HT-29 (cell line): ENCODE measurements at regions not wholly inside any gene's neighbourhood (a gene's known extent, or its start where the extent isn't known, plus 50 kb on each side); places are given as distances from the start of the nearest gene placed in this dataset.

Experiments
- DNase-seq: peaks from one replicate; pipeline ENCODE4 v3.0.0-alpha.2; 2015; ENCODE audit warnings: low spot score

DNA sequence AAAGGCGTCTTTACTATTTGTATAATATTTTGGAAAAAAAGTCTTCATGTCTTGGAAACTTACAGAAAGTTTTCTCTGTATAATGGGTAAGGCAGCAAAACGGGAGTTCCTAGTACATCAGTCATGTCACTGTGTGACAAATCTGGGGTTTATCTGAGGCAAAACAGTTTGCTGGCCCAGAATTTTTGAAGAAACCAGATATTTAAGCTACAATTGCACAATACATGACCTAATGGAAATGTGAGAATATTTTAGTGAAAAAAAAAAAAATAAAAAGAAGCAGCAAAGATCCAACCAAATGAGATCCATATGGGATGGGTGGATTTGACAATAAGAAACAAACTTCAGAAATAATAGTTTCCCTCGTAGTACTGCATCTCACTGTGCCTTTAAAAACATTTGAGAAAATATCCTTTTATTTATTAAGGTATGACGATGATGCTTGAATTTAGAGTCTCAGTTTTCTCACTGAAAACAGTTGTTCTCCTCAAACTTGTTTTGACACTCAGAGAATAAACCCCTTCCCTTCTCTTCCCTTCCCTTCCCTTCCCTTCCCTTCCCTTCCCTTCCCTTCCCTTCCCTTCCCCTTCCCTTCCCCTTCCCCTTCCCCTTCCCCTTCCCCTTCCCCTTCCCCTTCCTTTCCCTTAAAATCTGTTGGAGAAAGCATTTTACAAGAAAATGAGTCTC lies 180.5 kb upstream of the TUT7 start:
- no peak for DNase-seq

DNA sequence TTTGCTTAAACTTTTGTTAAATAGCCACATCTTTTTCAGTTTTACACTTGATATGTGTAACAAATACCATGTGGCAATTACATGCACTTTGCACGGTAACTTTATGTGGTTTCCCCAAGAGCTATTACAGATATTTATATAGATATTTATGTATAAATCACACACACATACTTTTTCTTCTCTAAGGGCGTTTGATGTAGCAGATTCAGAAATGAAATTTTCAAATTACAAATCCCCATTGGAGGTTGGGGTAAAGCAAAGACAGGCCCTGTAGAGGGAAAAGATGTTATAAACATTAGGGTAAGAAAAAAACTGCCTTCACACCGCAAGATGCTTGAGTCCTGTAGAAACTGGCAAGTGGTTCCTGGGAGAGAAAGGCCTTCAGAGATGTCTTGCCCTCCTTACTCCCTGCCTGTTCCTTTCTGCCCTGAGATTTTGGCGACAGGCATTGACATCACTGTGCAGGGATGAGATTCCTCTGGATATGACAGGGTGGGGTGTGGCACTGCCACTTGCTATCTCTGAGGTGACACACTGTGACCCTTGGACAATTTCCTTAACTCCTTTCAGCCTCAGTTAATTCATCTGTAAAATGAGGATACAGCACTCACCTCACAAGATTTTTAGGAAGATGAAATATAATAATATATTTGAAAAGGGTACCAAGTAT lies 177.9 kb upstream of the TUT7 start:
- no peak for DNase-seq

DNA sequence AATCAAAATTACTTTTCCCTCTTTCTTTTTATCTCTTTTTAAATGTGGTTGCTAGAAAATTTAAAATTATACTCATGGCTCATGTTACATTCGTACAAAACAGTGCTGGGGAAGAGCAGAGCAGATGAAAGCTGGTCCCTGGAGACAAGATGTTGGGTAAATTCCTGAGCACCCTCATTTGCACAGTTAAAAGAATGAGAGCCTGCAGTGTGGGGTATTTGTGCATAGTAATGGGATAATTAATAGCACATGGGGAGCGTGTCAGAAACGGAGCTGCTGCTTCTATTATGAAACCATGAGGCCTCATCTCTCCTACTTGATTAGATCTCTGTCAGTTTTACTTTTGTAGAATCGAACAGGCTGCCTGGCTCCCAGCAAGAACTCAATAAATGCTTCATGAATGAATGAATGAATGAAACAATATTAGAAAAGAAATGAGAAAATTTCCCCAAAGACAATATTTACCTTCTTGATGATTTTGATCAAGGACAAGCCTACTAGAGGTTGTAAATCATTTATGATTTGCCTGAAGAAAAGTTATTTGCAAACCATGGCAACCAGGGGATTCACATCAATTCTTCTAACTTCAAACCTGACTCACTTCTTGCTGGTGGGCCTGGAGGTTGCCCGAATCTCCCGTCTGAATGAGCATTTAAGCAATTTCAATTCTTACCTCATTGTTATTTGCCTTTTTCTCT lies 177.2 kb upstream of the TUT7 start:
- DNase-seq = no peak

- no peak for DNase-seq
Measured at GRCh38 chr9:86529496-86530275, 175.5 kb upstream of the TUT7 start.

DNA sequence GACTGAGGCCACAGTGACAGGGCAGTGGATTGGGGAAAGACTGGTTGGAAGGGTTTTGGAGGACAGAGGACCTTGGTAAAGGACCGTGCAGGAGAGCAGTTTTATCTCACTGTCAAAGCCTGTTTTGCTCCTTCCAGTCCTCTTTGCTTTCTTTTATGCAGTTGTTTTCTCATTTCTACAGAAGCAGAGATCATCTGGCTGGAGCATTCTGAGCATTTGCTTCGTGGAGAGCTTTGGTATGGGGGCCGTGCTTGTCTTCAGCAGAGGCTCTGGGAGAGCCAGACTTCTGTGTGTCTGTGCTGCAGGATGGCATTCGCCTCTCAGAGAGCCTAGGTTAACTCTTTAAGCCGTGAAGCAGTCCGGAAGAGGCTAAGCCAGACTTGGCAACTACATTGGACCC lies 171.8 kb upstream of the TUT7 start:
- no peak for DNase-seq

DNA sequence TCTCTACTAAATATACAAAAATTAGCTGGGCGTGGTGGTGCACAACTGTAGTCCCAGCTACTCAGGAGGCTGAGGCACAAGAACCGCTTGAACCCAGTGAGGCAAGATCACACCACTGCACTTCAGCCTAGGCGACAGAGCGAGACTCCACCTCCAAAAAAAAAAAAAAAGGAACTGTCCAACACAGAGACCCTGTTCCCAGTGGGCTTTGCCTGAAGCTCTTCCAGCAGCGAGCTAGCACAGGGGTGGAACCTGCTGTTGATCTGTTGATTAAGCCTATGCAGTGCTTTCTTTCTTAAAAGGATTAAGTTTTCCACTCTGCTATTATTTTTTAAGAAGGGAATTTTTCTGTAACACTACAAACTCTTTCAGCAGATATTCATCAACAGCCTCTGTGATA lies 171.0 kb upstream of the TUT7 start:
- DNase-seq = no peak

- DNase-seq = no peak
Measured at GRCh38 chr9:86521977-86522376, 167.8 kb upstream of the TUT7 start.

DNA sequence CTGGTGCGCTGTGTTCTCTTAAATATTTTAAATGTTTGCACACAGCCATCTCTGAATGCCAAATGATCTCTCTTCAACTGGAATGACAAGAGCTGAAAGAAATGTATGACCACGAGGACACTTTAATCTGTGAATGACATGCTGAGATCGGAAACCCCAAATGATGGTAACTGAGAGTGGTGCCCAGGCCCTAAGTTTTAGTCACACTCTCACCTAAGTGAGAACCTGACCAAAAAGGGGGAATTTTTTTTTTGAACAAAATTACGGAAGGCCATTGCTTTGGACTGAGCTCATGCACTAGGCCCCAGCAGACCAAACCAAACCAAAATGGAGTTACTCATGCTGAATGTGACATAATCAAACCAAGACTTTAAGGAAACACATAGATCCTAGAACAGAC lies 167.1 kb upstream of the TUT7 start:
- no peak for DNase-seq

DNA sequence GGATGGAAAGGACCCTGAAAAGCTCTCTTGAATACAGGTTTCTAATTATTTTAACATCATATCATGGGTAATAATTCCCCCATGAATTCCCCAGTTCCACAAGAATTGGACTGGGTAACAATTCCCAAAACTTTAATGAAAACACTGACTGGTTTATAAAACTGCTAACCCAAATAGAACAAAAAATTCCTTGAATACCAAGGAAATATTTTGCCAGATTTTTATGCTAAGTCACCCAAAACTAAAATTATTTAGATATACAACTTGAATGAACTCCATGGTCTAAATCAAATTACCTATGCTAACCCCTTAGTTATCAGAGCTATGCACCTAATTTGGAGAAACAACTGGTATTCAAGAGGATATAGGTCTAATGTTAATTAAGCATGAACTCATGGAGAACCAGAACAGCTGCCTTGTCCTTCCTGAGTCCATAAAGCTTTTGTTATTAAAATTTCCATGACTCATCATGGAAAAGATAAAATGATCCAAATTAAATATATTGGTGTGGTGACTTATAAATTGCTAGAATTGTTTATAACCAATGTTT lies 164.9 kb upstream of the TUT7 start:
- DNase-seq = no peak

DNA sequence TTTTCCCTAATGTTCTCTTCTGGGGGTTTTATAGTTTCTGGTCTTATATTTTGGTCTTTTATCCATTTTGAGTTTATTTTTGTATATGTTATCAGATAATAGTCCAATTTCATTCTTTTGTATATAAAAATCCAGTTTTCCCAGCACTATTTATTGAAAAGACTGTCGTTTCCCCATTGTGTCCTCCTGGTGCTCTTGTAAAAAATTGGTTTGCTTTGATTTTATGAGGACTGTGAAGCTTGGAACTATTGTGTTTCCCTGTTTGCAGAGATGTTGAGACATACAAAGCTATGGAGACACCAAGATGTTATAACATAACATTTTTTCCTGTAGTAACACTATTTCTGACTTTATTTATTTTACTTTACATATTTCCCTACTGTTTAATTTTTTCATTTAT lies 163.3 kb upstream of the TUT7 start:
- DNase-seq = no peak

DNA sequence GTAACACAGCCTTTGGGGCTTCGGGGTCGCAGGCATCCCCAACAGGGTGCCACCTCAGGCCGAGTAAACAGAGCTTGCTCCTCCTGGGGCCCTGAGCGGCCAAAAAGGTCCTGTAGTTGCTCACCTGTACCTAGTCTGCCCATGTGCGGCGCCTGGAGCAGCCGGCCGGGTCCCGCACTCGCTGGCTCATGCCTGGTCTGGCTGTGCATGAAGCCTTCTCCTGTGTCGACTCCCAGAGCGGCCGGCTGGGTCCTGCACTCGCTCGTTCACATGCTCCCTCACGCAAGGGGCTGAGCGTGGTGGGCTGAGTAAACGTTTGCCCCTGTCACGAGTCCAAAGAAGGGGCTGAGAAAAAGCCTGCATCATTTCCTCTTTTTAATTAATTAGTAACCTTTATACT lies 162.4 kb upstream of the TUT7 start:
- no peak for DNase-seq

DNA sequence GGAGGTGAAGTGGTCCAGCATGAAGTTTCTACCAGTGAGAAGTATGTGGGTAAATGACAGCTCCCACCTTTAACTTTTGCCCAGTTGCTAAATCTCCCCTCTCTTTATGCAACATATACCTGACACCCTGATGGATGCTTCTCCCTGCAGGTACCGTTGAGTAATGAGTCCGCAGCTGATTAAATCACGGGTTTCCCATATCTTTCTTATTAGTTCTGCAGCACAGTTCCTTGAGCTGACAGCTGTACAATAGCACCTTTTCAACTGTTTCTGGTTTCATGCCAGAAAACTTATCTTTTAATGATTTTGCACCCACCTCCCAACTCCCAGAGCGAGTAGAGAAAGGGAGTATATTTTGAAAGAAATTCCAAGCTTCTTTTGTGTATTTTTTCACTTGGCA lies 161.0 kb upstream of the TUT7 start:
- DNase-seq = no peak

DNA sequence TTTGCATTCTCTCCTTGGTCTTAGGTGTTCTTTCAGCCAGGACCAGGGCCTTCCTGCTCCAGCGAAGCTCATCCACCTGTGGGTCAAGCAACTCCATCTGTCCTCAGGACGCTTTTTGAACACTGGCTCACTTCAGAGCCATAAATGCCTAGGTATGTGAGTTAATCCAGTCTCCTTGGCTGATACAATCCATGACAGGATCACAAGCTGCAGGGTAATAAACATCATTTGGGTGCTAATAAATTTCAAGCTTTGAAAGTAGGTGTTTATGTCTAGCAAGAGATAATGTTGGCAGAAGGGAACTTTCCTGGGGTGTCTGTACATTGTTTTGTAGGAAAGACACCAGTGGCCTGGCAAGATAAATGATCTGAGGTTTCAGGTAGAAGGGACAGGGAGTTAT lies 159.2 kb upstream of the TUT7 start:
- no peak for DNase-seq

- no peak for DNase-seq
Measured at GRCh38 chr9:86512929-86513328, 158.7 kb upstream of the TUT7 start.

DNA sequence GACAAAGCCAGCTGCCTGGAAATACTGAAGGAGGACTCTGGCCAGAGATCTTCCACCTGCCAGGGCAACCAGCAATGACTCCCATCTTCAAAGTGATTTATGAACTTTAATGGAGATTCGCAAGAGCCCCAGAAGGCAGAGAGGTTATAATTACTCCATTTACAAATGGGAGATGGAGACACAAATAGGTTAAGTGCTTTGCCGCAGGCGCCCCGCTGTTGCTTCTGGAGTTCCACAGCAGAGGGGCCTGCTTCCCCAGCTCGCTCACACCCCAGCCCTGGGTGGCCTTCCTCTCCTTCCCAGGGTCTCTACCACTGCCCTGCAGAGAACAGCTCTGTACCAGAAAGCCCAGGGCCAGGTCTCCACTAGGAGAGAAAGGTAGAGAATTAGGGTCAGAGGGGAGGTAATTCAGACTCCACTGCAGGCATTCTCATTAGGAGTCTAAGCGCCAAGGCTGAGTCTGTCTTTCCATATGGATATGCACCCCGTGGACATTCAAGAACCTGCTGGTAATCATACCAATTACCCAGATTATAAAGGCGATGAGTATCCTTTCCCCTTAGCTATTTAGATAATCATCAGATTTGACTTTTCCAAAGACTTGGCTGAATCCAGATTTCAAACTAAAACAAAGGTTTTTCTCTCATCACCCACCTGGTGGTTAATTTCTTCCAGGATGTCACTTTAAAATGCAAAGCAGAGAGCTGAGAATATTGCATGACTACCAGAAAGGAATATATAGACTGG lies 157.6 kb upstream of the TUT7 start:
- DNase-seq = no peak

- DNase-seq = no peak
Measured at GRCh38 chr9:86508208-86508903, 154.1 kb upstream of the TUT7 start.

DNA sequence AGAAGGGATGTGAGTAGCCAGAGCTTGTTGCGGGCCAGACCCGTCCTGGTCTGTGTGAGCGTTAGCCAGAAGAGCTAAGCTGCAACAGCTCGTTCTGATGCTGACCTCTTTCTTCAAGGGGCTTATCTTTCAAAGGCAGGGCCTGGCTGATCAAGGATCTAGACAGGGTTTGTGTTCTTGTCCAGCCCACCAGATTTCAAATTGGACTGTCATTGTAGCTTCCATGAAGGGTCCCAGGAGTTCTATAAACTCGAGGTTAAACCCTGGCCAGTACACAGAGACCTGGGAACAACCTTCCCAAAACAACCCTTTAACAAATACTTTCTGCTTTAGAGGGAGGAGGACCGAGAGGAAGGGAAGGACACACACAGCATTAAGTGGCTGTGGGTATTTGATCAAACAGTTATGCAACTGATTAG lies 153.0 kb upstream of the TUT7 start:
- DNase-seq = no peak

GRCh38 chr9:86503942-86504341 lies 149.7 kb upstream of the TUT7 start:
- no peak for DNase-seq

DNA sequence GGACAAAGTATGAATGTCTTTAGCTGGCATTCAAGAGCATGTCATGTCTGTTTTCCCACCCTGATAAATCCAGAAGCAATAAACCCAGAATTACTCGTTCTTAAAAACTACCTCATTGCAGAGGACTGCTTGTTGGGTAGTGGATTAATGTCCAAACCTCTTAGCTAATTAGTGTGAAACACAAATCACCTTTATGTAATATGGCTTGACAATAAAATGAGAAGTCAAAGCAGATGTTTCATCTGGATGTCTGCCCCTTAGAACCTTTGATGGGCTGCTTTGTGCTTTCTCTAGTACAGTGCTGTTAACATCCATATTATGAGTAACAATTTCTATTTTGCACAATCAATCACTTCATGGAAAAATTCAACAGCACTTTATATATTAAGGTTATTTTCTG lies 149.1 kb upstream of the TUT7 start:
- DNase-seq = no peak

- no peak for DNase-seq
Measured at GRCh38 chr9:86500667-86501435, 146.6 kb upstream of the TUT7 start.
